ENCODE measurements at regions not wholly inside any gene's neighbourhood (a gene's known extent, or its start where the extent isn't known, plus 50 kb on each side); places are given as distances from the start of the nearest gene placed in this dataset.

GRCh38 chr2:21203976-21204375 is 80.2 kb downstream of the TDRD15 start:
- no peak for TF ChIP-seq CTCF (IDR thresholded peaks at IDR 0.05)
- TF ChIP-seq POLR2A (IDR thresholded peaks at IDR 0.05), result no peak
- no peak for TF ChIP-seq POLR2AphosphoS5 (IDR thresholded peaks at IDR 0.05)
